Neural cell (in vitro differentiated cells): ENCODE measurements at regions not wholly inside any gene's neighbourhood (a gene's known extent, or its start where the extent isn't known, plus 50 kb on each side); places are given as distances from the start of the nearest gene placed in this dataset.

ENCODE experiments used
- EZH2 ChIP-seq: fragments of 200-600, 300-800 bp; shearing (Covaris generic), sonication (generic); IDR thresholded peaks from 2 replicates; pipeline ENCODE4 v1.6.1; 2014; ENCODE audit warnings: antibody characterized with exemption, low read length, borderline replicate concordance, mild to moderate bottlenecking; ENCODE audit not compliant: insufficient read depth, poor library complexity, severe bottlenecking
- TF ChIP-seq, protein P1 (sequence below): fragments of 450-650 bp; IDR thresholded peaks from 2 replicates; pipeline ENCODE4 v1.5.1; 2014; ENCODE audit warnings: antibody characterized with exemption, mild to moderate bottlenecking, moderate library complexity; ENCODE audit not compliant: poor library complexity, severe bottlenecking

DNA sequence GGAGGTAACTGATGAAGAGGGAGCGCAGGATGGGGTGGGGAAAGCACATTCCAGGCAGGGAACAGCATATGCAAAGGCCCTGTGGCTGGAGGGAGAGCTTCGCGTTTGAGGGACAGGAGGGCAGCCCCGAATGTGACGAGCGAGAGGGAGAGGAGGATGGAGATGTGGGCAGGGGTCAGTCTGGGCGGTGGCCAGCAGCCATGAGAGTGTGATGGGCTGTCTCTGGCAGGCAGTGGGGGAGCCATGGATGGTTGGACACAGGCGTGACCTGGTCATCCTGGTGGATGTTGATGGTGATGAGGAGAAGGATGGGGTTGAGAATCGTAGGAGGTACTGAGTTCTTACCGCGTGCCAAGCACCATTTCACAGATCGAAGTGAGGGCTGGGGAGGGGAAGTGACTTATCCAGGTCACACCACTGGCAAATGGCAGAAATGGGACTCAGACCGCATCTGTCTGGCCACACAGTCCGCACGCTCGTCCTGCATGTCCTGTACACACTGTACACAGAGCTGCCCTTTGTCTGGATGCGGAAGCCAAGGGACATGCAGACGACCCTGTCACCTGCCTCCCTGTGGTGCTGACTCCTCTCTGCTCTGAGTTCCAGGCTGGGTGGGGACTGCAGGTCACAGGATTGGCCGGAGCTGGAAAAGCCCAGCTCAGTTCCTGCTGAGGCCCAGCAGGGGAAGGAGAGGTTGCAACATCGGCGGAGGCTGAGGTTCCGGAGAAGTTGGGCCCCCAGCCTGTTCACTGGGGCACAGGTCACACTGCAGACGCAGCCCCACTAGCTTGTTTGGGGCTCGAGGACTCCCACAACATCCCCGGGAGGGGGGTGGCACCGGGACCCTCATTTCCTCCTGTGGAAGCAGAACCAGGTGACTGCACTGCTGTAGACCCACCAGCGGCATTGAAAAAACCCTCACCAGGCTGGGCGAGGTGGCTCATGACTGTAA, 165.6 kb upstream of the IER5L start:
- TF ChIP-seq EZH2: no peak
- TF ChIP-seq, protein P1, sequence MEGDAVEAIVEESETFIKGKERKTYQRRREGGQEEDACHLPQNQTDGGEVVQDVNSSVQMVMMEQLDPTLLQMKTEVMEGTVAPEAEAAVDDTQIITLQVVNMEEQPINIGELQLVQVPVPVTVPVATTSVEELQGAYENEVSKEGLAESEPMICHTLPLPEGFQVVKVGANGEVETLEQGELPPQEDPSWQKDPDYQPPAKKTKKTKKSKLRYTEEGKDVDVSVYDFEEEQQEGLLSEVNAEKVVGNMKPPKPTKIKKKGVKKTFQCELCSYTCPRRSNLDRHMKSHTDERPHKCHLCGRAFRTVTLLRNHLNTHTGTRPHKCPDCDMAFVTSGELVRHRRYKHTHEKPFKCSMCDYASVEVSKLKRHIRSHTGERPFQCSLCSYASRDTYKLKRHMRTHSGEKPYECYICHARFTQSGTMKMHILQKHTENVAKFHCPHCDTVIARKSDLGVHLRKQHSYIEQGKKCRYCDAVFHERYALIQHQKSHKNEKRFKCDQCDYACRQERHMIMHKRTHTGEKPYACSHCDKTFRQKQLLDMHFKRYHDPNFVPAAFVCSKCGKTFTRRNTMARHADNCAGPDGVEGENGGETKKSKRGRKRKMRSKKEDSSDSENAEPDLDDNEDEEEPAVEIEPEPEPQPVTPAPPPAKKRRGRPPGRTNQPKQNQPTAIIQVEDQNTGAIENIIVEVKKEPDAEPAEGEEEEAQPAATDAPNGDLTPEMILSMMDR: no peak
